GM08714 (cell line): ENCODE measurements at regions not wholly inside any gene's neighbourhood (a gene's known extent, or its start where the extent isn't known, plus 50 kb on each side); places are given as distances from the start of the nearest gene placed in this dataset.
"Not testable (repeated sequence)": the region's sequence is repeated elsewhere in the genome, so short reads cannot be mapped to it uniquely, and the experiment has no call there.

Experiments used
- H3K4me3 ChIP-seq: fragments of 200-500 bp; sonication (Bioruptor generic); 2 replicates; pipeline ENCODE4 v1.5.1; 2014; ENCODE audit warnings: mild to moderate bottlenecking, low read length, inconsistent platforms
- ZNF274 ChIP-seq: IDR thresholded peaks from 2 replicates; pipeline ENCODE4 v1.6.1; 2012; ENCODE audit warnings: mild to moderate bottlenecking, low read depth, low read length

- no peak overlapping the region for H3K4me3 ChIP-seq
- TF ChIP-seq ZNF274 = no peak
Observed at GRCh38 chr1:121515235-121515634, 330.5 kb downstream of the SRGAP2C start.

GRCh38 chr1:121516234-121516967 lies 331.6 kb downstream of the SRGAP2C start:
- no peak overlapping the region for H3K4me3 ChIP-seq
- no peak for TF ChIP-seq ZNF274

- H3K4me3 ChIP-seq = no peak overlapping the region
- no peak for TF ChIP-seq ZNF274
Observed at GRCh38 chr1:121517586-121518230, 332.9 kb downstream of the SRGAP2C start.

- H3K4me3 ChIP-seq = peak overlapping the region; percentile 28; the same call in 1 of the 2 replicates
Observed at GRCh38 chr1:121518726-121519041, 333.9 kb downstream of the SRGAP2C start.

GRCh38 chr1:121519042-121519755 lies 334.4 kb downstream of the SRGAP2C start:
- TF ChIP-seq ZNF274 = no peak
- peak overlapping the region; percentile 28; the same call in 1 of the 2 replicates for H3K4me3 ChIP-seq

More at GRCh38 chr1:121518726-121519041, 333.9 kb downstream of the SRGAP2C start:
- no peak for TF ChIP-seq ZNF274

- H3K4me3 ChIP-seq = not testable (repeated sequence)
Observed at GRCh38 chr1:121519756-121520286, 335.0 kb downstream of the SRGAP2C start.

- H3K4me3 ChIP-seq = no peak overlapping the region
- no peak for TF ChIP-seq ZNF274
Observed at GRCh38 chr1:121522061-121522759, 337.4 kb downstream of the SRGAP2C start.

GRCh38 chr1:121523112-121523511 lies 338.3 kb downstream of the SRGAP2C start:
- H3K4me3 ChIP-seq = not testable (repeated sequence)

- no peak for TF ChIP-seq ZNF274
- no peak overlapping the region for H3K4me3 ChIP-seq
Observed at GRCh38 chr1:121525355-121525754, 340.6 kb downstream of the SRGAP2C start.

- not testable (repeated sequence) for H3K4me3 ChIP-seq
Observed at GRCh38 chr1:121528958-121529357, 344.2 kb downstream of the SRGAP2C start.

- not testable (repeated sequence) for H3K4me3 ChIP-seq
Observed at GRCh38 chr1:121530026-121530425, 345.3 kb downstream of the SRGAP2C start.

- not testable (repeated sequence) for H3K4me3 ChIP-seq
Observed at GRCh38 chr1:121531747-121532146, 347.0 kb downstream of the SRGAP2C start.

GRCh38 chr1:121538148-121538547 lies 353.4 kb downstream of the SRGAP2C start:
- not testable (repeated sequence) for H3K4me3 ChIP-seq

GRCh38 chr1:121538943-121539575 lies 354.3 kb downstream of the SRGAP2C start:
- H3K4me3 ChIP-seq = no peak overlapping the region
- no peak for TF ChIP-seq ZNF274

GRCh38 chr1:121543988-121544387 lies 359.2 kb downstream of the SRGAP2C start:
- H3K4me3 ChIP-seq = not testable (repeated sequence)
